ENCODE measurements at regions not wholly inside any gene's neighbourhood (a gene's known extent, or its start where the extent isn't known, plus 50 kb on each side); places are given as distances from the start of the nearest gene placed in this dataset.
A peak's percentile ranks its signal among the peaks of the same experiment; 100 is the strongest.

DNA sequence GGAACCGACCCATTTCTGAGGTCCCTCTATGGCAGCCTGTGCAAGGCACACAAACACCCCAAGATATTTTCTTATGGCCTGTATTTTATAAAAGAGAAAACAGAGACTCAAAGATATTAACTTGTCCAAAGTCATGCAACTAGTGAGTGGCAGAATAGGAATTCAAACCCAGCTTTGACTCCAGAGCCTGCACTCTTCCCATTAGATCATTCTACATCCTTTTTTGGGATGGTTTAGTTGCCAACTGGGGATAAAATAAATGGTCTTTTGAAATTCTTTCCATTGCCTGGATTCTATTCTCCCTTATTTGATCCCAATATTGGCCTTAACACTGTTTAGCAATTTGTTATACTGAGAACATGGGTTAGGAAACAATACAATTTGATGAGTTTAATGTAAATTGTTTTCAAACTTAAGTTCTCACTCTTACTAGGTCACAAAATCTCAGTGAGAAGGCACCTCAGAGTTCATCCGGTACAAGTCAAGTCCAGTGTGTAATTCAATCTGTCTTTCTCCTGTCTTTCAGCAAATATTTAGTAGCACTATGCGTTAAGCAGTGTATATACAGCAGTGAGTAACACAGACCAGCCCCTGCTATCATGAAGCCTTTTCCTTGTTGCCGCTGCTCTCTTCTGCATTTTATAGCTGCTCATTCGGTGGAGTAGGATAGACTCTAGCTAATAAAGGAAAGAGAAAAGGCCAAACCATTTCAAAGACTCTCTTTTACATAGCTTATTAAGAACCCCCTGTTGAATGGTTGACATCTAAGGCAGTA, 162.1 kb upstream of the IFNG-AS1 start:
- H3K27ac ChIP-seq: peak overlapping the region; percentile 66
- no peak for DNase-seq (ENCODE audit: low read depth, low spot score)

- peak overlapping the region; percentile 66 for H3K27ac ChIP-seq
- DNase-seq (ENCODE audit: low read depth, low spot score): peak; percentile 87
Observed at GRCh38 chr12:67827820-67828383, 161.3 kb upstream of the IFNG-AS1 start.

DNA sequence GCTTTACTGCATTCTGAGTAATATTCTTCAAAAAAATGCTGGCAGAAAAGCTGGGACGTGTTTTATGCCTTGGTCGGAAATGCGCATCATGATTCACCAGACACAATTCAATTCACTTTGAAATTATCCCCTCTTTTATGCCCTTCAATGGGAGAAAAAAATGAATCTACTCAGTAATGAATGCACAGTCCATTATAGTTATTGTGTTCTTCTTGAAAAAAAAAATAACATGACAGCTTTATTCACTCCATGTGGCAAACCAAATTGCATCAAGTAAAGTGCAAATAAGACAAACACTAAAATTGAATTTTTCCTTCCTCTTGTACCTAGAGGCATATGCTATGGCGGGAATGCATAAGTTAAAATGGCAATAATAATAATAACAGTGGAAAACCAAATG, 159.4 kb upstream of the IFNG-AS1 start:
- no peak for DNase-seq (ENCODE audit: low read depth, low spot score)

DNA sequence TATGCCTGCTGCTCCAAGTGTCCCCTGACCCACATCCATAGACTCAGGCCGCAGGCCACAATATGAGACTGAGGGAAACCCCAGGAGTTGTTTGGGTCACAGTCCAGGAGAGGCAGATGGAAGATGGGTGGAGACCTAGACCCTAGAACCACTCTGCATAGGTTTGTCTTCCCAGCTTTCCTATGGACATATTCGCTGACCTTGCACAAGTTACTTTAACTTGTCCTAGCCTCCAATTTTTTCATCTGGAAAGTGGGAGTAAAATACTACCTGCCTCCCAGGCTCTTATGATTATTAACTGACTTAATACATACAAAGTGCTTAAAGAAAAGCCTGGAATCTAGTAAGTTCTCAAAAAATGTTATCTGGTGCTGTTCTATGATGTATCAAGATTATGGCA, 157.1 kb upstream of the IFNG-AS1 start:
- DNase-seq (ENCODE audit: low read depth, low spot score): no peak

More for the DNA sequence above, 159.4 kb upstream of the IFNG-AS1 start:
- no peak overlapping the region for H3K27ac ChIP-seq

GRCh38 chr12:67833602-67834001, 155.6 kb upstream of the IFNG-AS1 start:
- DNase-seq (ENCODE audit: low read depth, low spot score): no peak
- no peak overlapping the region for H3K27ac ChIP-seq

More for the DNA sequence above, 157.1 kb upstream of the IFNG-AS1 start:
- no peak overlapping the region for H3K27ac ChIP-seq

GRCh38 chr12:67837876-67838275, 151.4 kb upstream of the IFNG-AS1 start:
- no peak for DNase-seq (ENCODE audit: low read depth, low spot score)
- no peak overlapping the region for H3K27ac ChIP-seq

GRCh38 chr12:67842124-67842523, 147.1 kb upstream of the IFNG-AS1 start:
- no peak overlapping the region for H3K27ac ChIP-seq
- DNase-seq (ENCODE audit: low read depth, low spot score): no peak

DNA sequence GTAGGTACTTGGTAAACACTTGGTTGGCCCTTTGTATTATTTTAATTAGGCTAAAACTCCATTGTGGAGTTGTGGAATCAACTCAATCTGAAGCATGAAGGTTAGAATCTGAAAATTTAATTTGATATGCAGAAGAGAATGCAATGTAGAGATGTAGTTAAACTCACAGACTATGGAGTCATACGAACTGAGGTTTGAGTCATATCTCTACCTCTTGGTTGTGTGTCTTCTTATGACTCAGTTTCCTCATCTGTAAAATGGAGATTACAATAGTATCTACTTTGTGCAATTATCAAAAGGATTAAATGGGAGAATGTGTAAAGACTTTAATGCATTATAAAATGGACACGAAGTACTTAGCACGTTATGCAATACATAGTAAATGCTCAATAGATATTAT, 146.0 kb upstream of the IFNG-AS1 start:
- DNase-seq (ENCODE audit: low read depth, low spot score): no peak

DNA sequence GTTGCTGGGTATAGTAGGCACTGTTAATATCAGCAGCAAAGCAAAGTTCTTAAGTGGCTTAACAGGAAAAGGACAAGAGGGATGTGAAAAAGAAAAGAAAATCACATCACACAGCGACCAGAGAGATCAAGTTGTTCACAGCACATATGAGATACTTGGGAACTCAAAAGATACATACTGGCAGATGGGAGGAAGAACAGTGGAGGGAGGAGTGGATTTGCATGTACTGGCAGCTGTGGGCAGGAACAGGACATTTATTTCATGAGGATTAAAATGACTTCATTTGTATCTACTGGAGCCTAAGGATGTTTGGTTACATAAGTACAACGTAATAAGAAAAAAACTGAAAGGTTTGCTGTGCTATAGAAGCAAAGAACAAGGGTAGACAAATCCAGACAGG, 136.5 kb upstream of the IFNG-AS1 start:
- H3K27ac ChIP-seq: no peak overlapping the region
- no peak for DNase-seq (ENCODE audit: low read depth, low spot score)

More for the DNA sequence above, 146.0 kb upstream of the IFNG-AS1 start:
- H3K27ac ChIP-seq: no peak overlapping the region

- DNase-seq (ENCODE audit: low read depth, low spot score): no peak
- H3K27ac ChIP-seq: no peak overlapping the region
Observed at GRCh38 chr12:67853204-67853603, 136.0 kb upstream of the IFNG-AS1 start.

DNA sequence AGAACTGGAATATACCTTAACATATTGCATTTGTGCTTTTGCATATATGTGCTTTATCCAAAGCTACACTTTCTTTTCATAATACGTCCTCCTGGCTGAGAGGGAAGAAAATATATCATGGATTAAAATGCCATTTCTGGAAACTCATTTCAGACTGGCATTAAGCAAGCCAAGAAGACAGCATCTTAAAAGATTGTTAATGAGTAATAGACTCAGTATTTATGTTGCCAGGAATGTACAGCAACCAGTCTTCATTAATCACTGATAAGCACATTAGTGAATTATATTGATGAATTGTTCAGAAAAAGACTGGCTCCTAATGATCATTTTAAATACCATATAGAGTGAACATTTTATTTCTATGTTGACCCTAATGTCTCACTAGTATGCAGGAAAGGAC, 134.9 kb upstream of the IFNG-AS1 start:
- no peak overlapping the region for H3K27ac ChIP-seq
- DNase-seq (ENCODE audit: low read depth, low spot score): no peak

GRCh38 chr12:67855103-67855502, 134.1 kb upstream of the IFNG-AS1 start:
- DNase-seq (ENCODE audit: low read depth, low spot score): no peak
- no peak overlapping the region for H3K27ac ChIP-seq

- DNase-seq (ENCODE audit: low read depth, low spot score): no peak
- H3K27ac ChIP-seq: no peak overlapping the region
Observed at GRCh38 chr12:67871231-67871630, 118.0 kb upstream of the IFNG-AS1 start.

- H3K27ac ChIP-seq: no peak overlapping the region
- no peak for DNase-seq (ENCODE audit: low read depth, low spot score)
Observed at GRCh38 chr12:67873355-67873754, 115.9 kb upstream of the IFNG-AS1 start.

- DNase-seq (ENCODE audit: low read depth, low spot score): no peak
- H3K27ac ChIP-seq: no peak overlapping the region
Observed at GRCh38 chr12:67876305-67876915, 112.8 kb upstream of the IFNG-AS1 start.

DNA sequence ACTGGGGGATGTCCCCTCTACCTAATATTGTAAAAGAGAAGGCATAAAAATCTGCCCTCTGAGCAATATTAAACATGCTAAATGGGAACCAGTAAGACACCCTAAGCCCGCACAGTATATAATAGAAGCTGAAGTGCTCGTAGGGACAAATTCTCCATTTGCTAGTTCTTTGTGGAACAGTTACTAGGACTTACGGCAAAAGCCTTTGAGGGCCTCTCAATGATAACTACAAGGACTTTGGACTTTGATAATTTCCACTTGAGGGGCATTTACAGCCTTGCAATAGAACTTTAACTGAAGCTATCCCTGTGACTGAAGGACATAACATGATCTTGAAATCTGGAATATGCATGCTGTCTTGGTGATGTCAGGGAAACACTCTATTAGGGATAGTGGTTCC, 111.5 kb upstream of the IFNG-AS1 start:
- H3K27ac ChIP-seq: no peak overlapping the region
- DNase-seq (ENCODE audit: low read depth, low spot score): no peak

DNA sequence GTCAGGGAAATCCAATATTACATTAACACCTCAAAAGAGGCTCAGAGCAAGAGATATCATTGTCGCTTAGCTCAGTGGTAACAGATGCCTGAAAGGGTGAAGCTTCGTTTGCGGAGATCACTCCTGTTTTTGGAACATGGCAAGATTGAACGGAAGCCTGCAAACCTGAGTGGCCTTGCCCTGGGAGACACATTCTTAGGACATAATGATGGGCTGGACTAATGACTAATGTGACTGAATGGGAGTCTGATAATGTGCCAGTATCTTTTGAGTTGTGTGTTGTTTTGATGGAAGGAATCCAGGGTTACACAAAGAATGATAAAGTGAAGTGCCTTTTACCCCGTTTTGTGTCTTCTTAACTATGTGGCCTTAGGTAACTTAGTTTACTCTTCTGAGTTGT, 109.3 kb upstream of the IFNG-AS1 start:
- H3K27ac ChIP-seq: no peak overlapping the region
- no peak for DNase-seq (ENCODE audit: low read depth, low spot score)

- no peak overlapping the region for H3K27ac ChIP-seq
Observed at GRCh38 chr12:67881565-67881964, 107.7 kb upstream of the IFNG-AS1 start.

DNA sequence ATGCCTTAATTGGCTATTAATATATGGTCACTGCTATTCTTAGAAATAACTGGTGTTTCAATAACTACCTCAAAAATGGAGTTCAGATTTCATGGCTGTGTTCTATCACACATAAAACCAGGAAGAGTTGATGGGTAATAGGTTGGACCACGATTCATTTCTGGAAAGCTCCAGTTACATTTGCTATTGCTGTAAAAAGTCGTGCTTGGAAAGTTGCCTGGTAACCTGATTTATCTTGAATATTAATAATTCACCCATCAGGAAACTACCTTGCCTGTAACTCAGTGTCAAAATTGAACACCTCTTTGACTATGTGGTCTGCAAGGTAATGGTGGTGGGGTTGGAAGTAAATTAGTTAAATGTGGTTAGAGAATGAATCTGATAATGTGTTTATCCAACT, 104.7 kb upstream of the IFNG-AS1 start:
- DNase-seq (ENCODE audit: low read depth, low spot score): no peak
- no peak overlapping the region for H3K27ac ChIP-seq

More at GRCh38 chr12:67881565-67881964, 107.7 kb upstream of the IFNG-AS1 start:
- peak; percentile 16 for DNase-seq (ENCODE audit: low read depth, low spot score)

- no peak overlapping the region for H3K27ac ChIP-seq
- no peak for DNase-seq (ENCODE audit: low read depth, low spot score)
Observed at GRCh38 chr12:67885375-67886169, 103.7 kb upstream of the IFNG-AS1 start.

DNA sequence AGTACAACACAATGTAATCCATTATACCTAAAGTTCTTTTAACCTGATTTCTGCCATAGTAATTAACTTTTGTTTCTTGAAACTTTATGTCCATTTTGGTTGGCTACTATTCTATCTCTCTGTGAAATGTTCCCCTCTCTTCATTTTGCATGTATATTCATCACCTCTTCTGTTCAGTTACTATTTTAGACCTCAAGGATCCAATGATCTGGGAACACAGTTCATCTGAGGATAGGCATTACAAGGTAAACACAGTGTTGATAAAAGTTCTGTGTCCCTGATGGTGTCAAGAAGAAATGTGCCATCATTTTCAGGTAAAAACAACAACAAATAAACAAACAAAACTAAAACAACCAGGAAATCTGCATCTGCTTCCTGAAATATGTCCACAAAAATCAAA, 102.2 kb upstream of the IFNG-AS1 start:
- DNase-seq (ENCODE audit: low read depth, low spot score): no peak
- no peak overlapping the region for H3K27ac ChIP-seq

Data from epithelial cell of prostate (primary cell).